Breast epithelium (tissue), 4 donors: ENCODE measurements at regions not wholly inside any gene's neighbourhood (a gene's known extent, or its start where the extent isn't known, plus 50 kb on each side); places are given as distances from the start of the nearest gene placed in this dataset.

Source experiments
- DNase-seq, 2 donors: peaks; one replicate each; pipeline ENCODE4 v3.0.0-alpha.2; 2019; ENCODE audit warnings: low spot score in 2 of 2
- H3K27ac ChIP-seq, 2 donors: fragments of 200-600 bp; sonication (generic) in 1 of 2; one replicate each; pipeline ENCODE4 v1.5.1; 2016 to 2019; ENCODE audit warnings: mild to moderate bottlenecking in 1 of 2
- H3K27me3 ChIP-seq, 2 donors: fragments of 200-600 bp; sonication (generic) in 1 of 2; one replicate each; pipeline versions ENCODE4 v1.5.1 to v1.6.0; 2017 to 2019; ENCODE audit warnings: control low read depth in 1 of 2, mild to moderate bottlenecking in 1 of 2
- H3K36me3 ChIP-seq: fragments of 200-600 bp; one replicate; pipeline ENCODE4 v1.5.1; 2019
- H3K4me1 ChIP-seq, 2 donors: fragments of 200-600 bp; sonication (generic); one replicate each; pipeline ENCODE4 v1.5.1; 2016 to 2019; ENCODE audit warnings: control low read depth in 1 of 2
- H3K4me3 ChIP-seq, 3 donors: fragments of 200-600 bp; sonication (generic); 1 replicate in 2 of 3; 2 replicates in 1 of 3; pipeline ENCODE4 v1.5.1; 2016 to 2019; ENCODE audit warnings: mild to moderate bottlenecking in 3 of 3, moderate library complexity in 2 of 3
- H3K9me3 ChIP-seq, 2 donors: fragments of 200-600 bp; sonication (generic) in 1 of 2; one replicate each; pipeline ENCODE4 v1.5.1; 2016 to 2019; ENCODE audit warnings: control low read depth in 1 of 2
- CTCF ChIP-seq, 3 donors: fragments of 450-650 bp; IDR thresholded peaks; one replicate each; pipeline ENCODE4 v1.5.1; 2016 to 2017; ENCODE audit warnings: antibody characterized with exemption in 3 of 3, mild to moderate bottlenecking in 3 of 3, moderate library complexity in 3 of 3
- POLR2A ChIP-seq: fragments of 450-650 bp; IDR thresholded peaks from one replicate; pipeline ENCODE4 v1.6.1; 2016; ENCODE audit warnings: antibody characterized with exemption, mild to moderate bottlenecking, moderate library complexity
- POLR2AphosphoS5 ChIP-seq, 3 donors: sonication (generic); formaldehyde crosslinking; IDR thresholded peaks; one replicate each; pipeline ENCODE4 v1.6.1; 2017; ENCODE audit warnings: antibody characterized with exemption in 3 of 3
- intact Hi-C: fragments of 100-400 bp; cut with DNase I; formaldehyde crosslinking; loops from one replicate; pipeline ENCODE4 v1.15.1; 2023; ENCODE audit warnings: low total_unique reads

- Histone ChIP-seq H3K27ac (no peak overlapping the region), H3K4me1 (no peaks in the 10 kb centered on the region), H3K9me3 (no peaks in the 10 kb centered on the region), H3K27me3 (no peaks in the 10 kb centered on the region), H3K36me3 (no peaks in the 10 kb centered on the region), H3K4me3 (no peak overlapping the region)
- intact Hi-C loops = no loop called here
- TF ChIP-seq POLR2AphosphoS5 (IDR thresholded peaks at IDR 0.05) = no peak
- no peak for TF ChIP-seq POLR2A
- no peak for TF ChIP-seq CTCF (IDR thresholded peaks at IDR 0.05)
- no peak for DNase-seq
Observed at GRCh38 chr2:14516844-14517243, 115.7 kb upstream of the LRATD1 start.

GRCh38 chr2:14517731-14518130 lies 114.8 kb upstream of the LRATD1 start:
- Histone ChIP-seq H3K36me3 (no peaks in the 10 kb centered on the region), H3K4me1 (no peaks in the 10 kb centered on the region), H3K4me3 (no peak overlapping the region), H3K9me3 (no peaks in the 10 kb centered on the region), H3K27ac (no peak overlapping the region), H3K27me3 (no peaks in the 10 kb centered on the region)
- no peak for DNase-seq
- intact Hi-C loops = no loop called here
- no peak for TF ChIP-seq POLR2A

GRCh38 chr2:14520385-14520945 lies 112.1 kb upstream of the LRATD1 start:
- Histone ChIP-seq H3K4me1 (no peaks in the 10 kb centered on the region), H3K27me3 (no peaks in the 10 kb centered on the region), H3K4me3 (no peak overlapping the region), H3K9me3 (no peaks in the 10 kb centered on the region), H3K27ac (no peak overlapping the region), H3K36me3 (no peaks in the 10 kb centered on the region)
- DNase-seq = no peak
- TF ChIP-seq CTCF (IDR thresholded peaks at IDR 0.05) = no peak
- no peak for TF ChIP-seq POLR2A
- TF ChIP-seq POLR2AphosphoS5 (IDR thresholded peaks at IDR 0.05) = no peak
- intact Hi-C loops = no loop called here

GRCh38 chr2:14524041-14524802 lies 108.3 kb upstream of the LRATD1 start:
- intact Hi-C loops = no loop called here
- TF ChIP-seq POLR2AphosphoS5 (IDR thresholded peaks at IDR 0.05) (no peak), POLR2A (no peak), CTCF (IDR thresholded peaks at IDR 0.05) (no peak)
- Histone ChIP-seq H3K4me1 (no peaks in the 10 kb centered on the region), H3K27ac (no peak overlapping the region), H3K9me3 (no peaks in the 10 kb centered on the region), H3K4me3 (no peak overlapping the region), H3K27me3 (no peaks in the 10 kb centered on the region), H3K36me3 (no peaks in the 10 kb centered on the region)
- no peak for DNase-seq

GRCh38 chr2:14524803-14525080 lies 107.8 kb upstream of the LRATD1 start:
- Histone ChIP-seq H3K4me3 (no peak overlapping the region), H3K27ac (no peak overlapping the region), H3K9me3 (no peaks in the 10 kb centered on the region), H3K27me3 (no peaks in the 10 kb centered on the region), H3K36me3 (no peaks in the 10 kb centered on the region), H3K4me1 (no peaks in the 10 kb centered on the region)
- intact Hi-C loops = no loop called here
- TF ChIP-seq CTCF (IDR thresholded peaks at IDR 0.05) = no peak
- TF ChIP-seq POLR2A = no peak
- no peak for TF ChIP-seq POLR2AphosphoS5 (IDR thresholded peaks at IDR 0.05)
- no peak for DNase-seq
